Skeletal muscle tissue (tissue), 3 donors: ENCODE measurements at regions not wholly inside any gene's neighbourhood (a gene's known extent, or its start where the extent isn't known, plus 50 kb on each side); places are given as distances from the start of the nearest gene placed in this dataset.
A peak's percentile ranks its signal among the peaks of the same experiment; 100 is the strongest.

Experiments
- H3K27ac ChIP-seq: one replicate; pipeline ENCODE4 v1.7.0; 2013; ENCODE audit warnings: mild to moderate bottlenecking, low read depth, low read length, inconsistent platforms
- H3K27me3 ChIP-seq, 3 donors: one replicate each; pipeline ENCODE4 v1.7.0; 2013; ENCODE audit warnings: low read length in 3 of 3; ENCODE audit not compliant: control insufficient read depth in 3 of 3, insufficient read depth in 3 of 3
- H3K36me3 ChIP-seq, 3 donors: one replicate each; pipeline ENCODE4 v1.7.0; 2013; ENCODE audit warnings: low read length in 3 of 3; ENCODE audit not compliant: control insufficient read depth in 3 of 3, insufficient read depth in 3 of 3
- H3K4me1 ChIP-seq, 3 donors: one replicate each; pipeline ENCODE4 v1.7.0; 2013; ENCODE audit warnings: low read length in 3 of 3, mild to moderate bottlenecking in 3 of 3; ENCODE audit not compliant: control insufficient read depth in 3 of 3, insufficient read depth in 3 of 3
- H3K4me3 ChIP-seq, 3 donors: one replicate each; pipeline ENCODE4 v1.7.0; 2013; ENCODE audit warnings: low read length in 3 of 3
- H3K9ac ChIP-seq, 3 donors: one replicate each; pipeline ENCODE4 v1.7.0; 2013; ENCODE audit warnings: low read length in 3 of 3, mild to moderate bottlenecking in 3 of 3, moderate library complexity in 2 of 3, low read depth in 1 of 3
- H3K9me3 ChIP-seq, 3 donors: one replicate each; pipeline ENCODE4 v1.7.0; 2013; ENCODE audit warnings: low read length in 3 of 3; ENCODE audit not compliant: control insufficient read depth in 3 of 3
- donor health status: Osteomylitis.

GRCh38 chr6:100132005-100132404 is 138.0 kb upstream of the MCHR2 start:
- no peak overlapping the region for H3K9ac ChIP-seq
- no peak overlapping the region for H3K4me3 ChIP-seq
- no peaks in the 10 kb centered on the region for H3K36me3 ChIP-seq
- peaks cover 0 to 11% (median 6%) of the 10 kb centered on the region in 3 donors for H3K9me3 ChIP-seq
- H3K4me1 ChIP-seq, result no peaks in the 10 kb centered on the region
- no peaks in the 10 kb centered on the region for H3K27me3 ChIP-seq
- H3K27ac ChIP-seq, result no peak overlapping the region

DNA sequence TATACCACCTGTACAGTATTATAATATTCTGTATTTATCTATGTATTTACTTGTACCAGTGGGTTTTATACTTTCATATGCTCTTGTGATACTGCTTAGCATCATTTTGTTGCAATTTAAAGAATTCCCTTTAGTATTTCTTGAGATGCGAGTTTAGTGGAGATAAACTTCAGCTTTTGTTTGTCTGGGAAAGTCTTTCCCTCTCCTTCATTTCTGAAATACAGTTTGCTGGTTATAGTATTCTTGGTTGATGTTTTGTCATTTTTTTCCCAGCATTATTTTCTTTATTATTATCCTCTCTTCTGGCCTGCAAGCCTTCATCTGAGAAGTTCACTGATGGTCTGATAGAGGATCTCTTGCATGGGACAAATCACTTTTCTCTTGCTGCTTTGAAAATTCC is 136.6 kb upstream of the MCHR2 start:
- Histone ChIP-seq H3K4me3 (no peak overlapping the region), H3K27me3 (no peaks in the 10 kb centered on the region), H3K4me1 (no peaks in the 10 kb centered on the region), H3K9me3 (peaks cover 0 to 11% (median 6%) of the 10 kb centered on the region in 3 donors), H3K36me3 (no peaks in the 10 kb centered on the region), H3K9ac (no peak overlapping the region), H3K27ac (no peak overlapping the region)

GRCh38 chr6:100126790-100127484 is 132.9 kb upstream of the MCHR2 start:
- H3K27ac ChIP-seq, result no peak overlapping the region
- H3K4me1 ChIP-seq, result no peaks in the 10 kb centered on the region
- H3K9me3 ChIP-seq, result peaks cover 0 to 10% (median 6%) of the 10 kb centered on the region in 3 donors
- no peak overlapping the region for H3K4me3 ChIP-seq
- H3K9ac ChIP-seq, result no peak overlapping the region
- H3K27me3 ChIP-seq, result no peaks in the 10 kb centered on the region
- H3K36me3 ChIP-seq, result no peaks in the 10 kb centered on the region

GRCh38 chr6:100121854-100122609 is 128.0 kb upstream of the MCHR2 start:
- Histone ChIP-seq H3K27ac (no peak overlapping the region), H3K36me3 (no peaks in the 10 kb centered on the region), H3K9me3 (no peaks in the 10 kb centered on the region), H3K4me1 (no peaks in the 10 kb centered on the region), H3K9ac (no peak overlapping the region), H3K27me3 (no peaks in the 10 kb centered on the region), H3K4me3 (no peak overlapping the region)

GRCh38 chr6:100119261-100119660 is 125.2 kb upstream of the MCHR2 start:
- H3K9ac ChIP-seq, result no peak overlapping the region
- H3K27ac ChIP-seq, result no peak overlapping the region
- no peaks in the 10 kb centered on the region for H3K36me3 ChIP-seq
- no peaks in the 10 kb centered on the region for H3K9me3 ChIP-seq
- H3K4me1 ChIP-seq, result no peaks in the 10 kb centered on the region
- no peak overlapping the region for H3K4me3 ChIP-seq
- H3K27me3 ChIP-seq, result no peaks in the 10 kb centered on the region

- Histone ChIP-seq H3K9me3 (no peaks in the 10 kb centered on the region), H3K4me3 (no peak overlapping the region), H3K9ac (no peak overlapping the region), H3K27ac (no peak overlapping the region), H3K4me1 (no peaks in the 10 kb centered on the region), H3K36me3 (no peaks in the 10 kb centered on the region), H3K27me3 (no peaks in the 10 kb centered on the region)
Observed at GRCh38 chr6:100118301-100118700, 124.3 kb upstream of the MCHR2 start.

DNA sequence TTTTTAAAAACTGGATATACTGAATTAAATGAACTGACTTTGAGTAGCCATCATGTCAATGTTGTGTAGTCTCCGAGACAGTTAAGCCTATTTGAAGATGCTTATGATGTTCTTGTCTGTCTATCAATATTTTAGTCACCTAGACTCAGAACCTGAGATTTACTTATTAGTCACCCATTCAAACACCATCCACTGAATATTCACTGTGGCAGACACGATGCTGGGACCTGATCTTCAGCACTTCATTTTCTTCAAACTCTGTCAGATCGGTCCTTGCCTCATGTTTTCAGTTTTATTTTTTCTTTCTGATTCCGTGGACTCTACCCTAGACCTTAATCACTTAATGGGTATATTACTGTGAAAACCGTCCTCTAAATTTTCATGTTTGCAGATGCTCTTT is 123.7 kb upstream of the MCHR2 start:
- Histone ChIP-seq H3K4me1 (no peaks in the 10 kb centered on the region), H3K27ac (no peak overlapping the region), H3K9ac (no peak overlapping the region), H3K9me3 (no peaks in the 10 kb centered on the region), H3K27me3 (no peaks in the 10 kb centered on the region), H3K36me3 (no peaks in the 10 kb centered on the region), H3K4me3 (no peak overlapping the region)

GRCh38 chr6:100116411-100117194 is 122.6 kb upstream of the MCHR2 start:
- H3K4me3 ChIP-seq, result no peak overlapping the region
- no peaks in the 10 kb centered on the region for H3K27me3 ChIP-seq
- H3K27ac ChIP-seq, result no peak overlapping the region
- H3K9me3 ChIP-seq, result no peaks in the 10 kb centered on the region
- H3K4me1 ChIP-seq, result no peaks in the 10 kb centered on the region
- no peaks in the 10 kb centered on the region for H3K36me3 ChIP-seq
- peak overlapping the region in 1 of 3 donors; percentile 32 for H3K9ac ChIP-seq

DNA sequence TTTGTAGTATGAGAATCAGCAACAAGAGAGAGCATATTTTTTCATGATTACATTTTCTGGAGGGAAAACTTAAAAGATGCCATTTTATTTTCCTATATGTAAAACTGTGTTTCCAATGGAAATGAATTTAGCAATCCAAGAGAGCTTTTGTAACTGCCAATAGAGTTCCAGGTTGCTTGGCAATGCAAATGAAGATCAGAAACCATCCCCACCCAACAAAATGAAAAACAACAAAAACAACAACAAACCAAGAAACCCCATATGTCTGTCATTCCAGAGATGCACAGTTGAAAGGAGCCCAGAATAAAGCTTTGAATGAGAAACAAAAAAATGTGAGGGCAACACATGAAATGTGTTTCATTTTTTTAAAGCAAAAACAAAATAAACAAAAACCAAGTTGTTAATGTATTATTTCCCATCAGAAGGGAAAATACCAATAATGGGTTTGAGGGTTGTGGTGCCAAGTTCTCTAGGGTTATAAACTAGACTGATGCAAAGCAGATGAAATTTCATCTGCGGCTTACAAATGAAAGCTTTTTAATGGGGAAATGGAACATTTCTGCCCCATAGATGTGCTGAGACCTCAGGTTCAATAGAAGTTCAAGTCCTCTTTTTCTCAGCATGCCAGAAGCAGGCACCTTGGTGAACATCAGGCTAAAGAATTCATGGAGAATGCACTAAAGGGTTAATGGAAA is 121.5 kb upstream of the MCHR2 start:
- Histone ChIP-seq H3K9me3 (no peaks in the 10 kb centered on the region), H3K27ac (no peak overlapping the region), H3K4me3 (no peak overlapping the region), H3K9ac (no peak overlapping the region), H3K27me3 (no peaks in the 10 kb centered on the region), H3K4me1 (no peaks in the 10 kb centered on the region), H3K36me3 (no peaks in the 10 kb centered on the region)
